AG10803 (cell line): ENCODE measurements at regions not wholly inside any gene's neighbourhood (a gene's known extent, or its start where the extent isn't known, plus 50 kb on each side); places are given as distances from the start of the nearest gene placed in this dataset.

ENCODE experiments used
- DNase-seq: peaks from one replicate; pipeline ENCODE4 v3.0.0; 2010; ENCODE audit warnings: low read depth
- H3K4me3 ChIP-seq: 2 replicates; pipeline ENCODE4 v1.5.1; 2011; ENCODE audit warnings: mild to moderate bottlenecking, low read length, control low read depth
- CTCF ChIP-seq: conservative IDR thresholded peaks from 2 replicates; pipeline ENCODE4 v1.5.1; 2011; ENCODE audit warnings: mild to moderate bottlenecking, low read length, control low read depth, inconsistent platforms

- no peak for TF ChIP-seq CTCF
- no peak for DNase-seq
These were observed 217.6 kb upstream of the NFIA start for GRCh38 chr1:60864722-60865121.

GRCh38 chr1:60863131-60863530, 219.2 kb upstream of the NFIA start:
- DNase-seq, result no peak
- no peak for TF ChIP-seq CTCF
- H3K4me3 ChIP-seq, result no peak overlapping the region

More at GRCh38 chr1:60864722-60865121, 217.6 kb upstream of the NFIA start:
- H3K4me3 ChIP-seq, result no peak overlapping the region

- TF ChIP-seq CTCF, result no peak
- DNase-seq, result no peak
- no peak overlapping the region for H3K4me3 ChIP-seq
These were observed 220.3 kb upstream of the NFIA start for GRCh38 chr1:60861961-60862567.

- no peak overlapping the region for H3K4me3 ChIP-seq
- no peak for TF ChIP-seq CTCF
- DNase-seq, result no peak
These were observed 223.2 kb upstream of the NFIA start for GRCh38 chr1:60859111-60859510.

- H3K4me3 ChIP-seq, result no peak overlapping the region
- DNase-seq, result no peak
- no peak for TF ChIP-seq CTCF
These were observed 224.5 kb upstream of the NFIA start for GRCh38 chr1:60857851-60858250.

GRCh38 chr1:60850084-60850483, 232.3 kb upstream of the NFIA start:
- no peak for TF ChIP-seq CTCF
- no peak for DNase-seq
- H3K4me3 ChIP-seq, result no peak overlapping the region

- no peak overlapping the region for H3K4me3 ChIP-seq
- DNase-seq, result no peak
- TF ChIP-seq CTCF, result no peak
These were observed 233.0 kb upstream of the NFIA start for GRCh38 chr1:60849401-60849800.
